ENCODE measurements at regions not wholly inside any gene's neighbourhood (a gene's known extent, or its start where the extent isn't known, plus 50 kb on each side); places are given as distances from the start of the nearest gene placed in this dataset.
A peak's percentile ranks its signal among the peaks of the same experiment; 100 is the strongest.

DNA sequence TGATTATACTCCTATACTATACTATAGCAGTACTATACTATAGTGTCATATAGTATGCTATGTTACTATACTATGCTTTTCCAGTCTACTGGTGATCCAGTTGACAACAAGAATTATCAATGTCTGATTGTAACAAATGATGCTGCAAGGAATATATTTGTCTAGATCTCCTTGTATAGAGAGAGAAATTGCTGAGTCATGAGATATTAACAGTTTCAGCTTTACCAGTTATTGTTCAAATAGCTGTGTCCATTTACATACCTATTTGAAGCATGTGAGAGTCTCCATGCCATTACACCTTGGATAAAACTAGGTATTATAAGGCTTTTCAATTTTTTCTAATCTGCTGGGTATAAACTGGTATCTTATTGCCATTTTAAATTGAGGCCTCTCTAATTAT lies 136.4 kb upstream of the SKOR2 start:
- no peak overlapping the region for H2AK5ac ChIP-seq (ENCODE audit: low read depth, low read length)
- ChIA-PET POLR2A (ENCODE audit: unreplicated experiment) (no interaction called here), CTCF (no interaction called here)
- no peak overlapping the region for H3K4me3 ChIP-seq (ENCODE audit: insufficient read depth, low read depth, low read length)
- H3K18ac ChIP-seq (ENCODE audit: low read depth, low read length), result no peak overlapping the region
- no peak overlapping the region for H4K5ac ChIP-seq (ENCODE audit: low read depth, low read length)
- no peak overlapping the region for H3K27ac ChIP-seq (ENCODE audit: insufficient read depth, low read length)
- H3K9ac ChIP-seq (ENCODE audit: low read depth, low read length), result no peak overlapping the region
- 0 out of 2 replicates have a peak, but pooled peaks cover 2% of the 10 kb centered on the region for H3K9me3 ChIP-seq (ENCODE audit: control insufficient read depth, insufficient read depth, low read length)
- in situ Hi-C loops (cut with MboI; ENCODE audit: low sequenced_read_pairs), result no loop called here
- dilution Hi-C loops (cut with HindIII; ENCODE audit: low sequenced_read_pairs, unreplicated experiment), result no loop called here
- H2BK120ac ChIP-seq (ENCODE audit: low read depth, low read length), result no peak overlapping the region
- intact Hi-C loops (cut with micrococcal nuclease), result no loop called here
- H4K91ac ChIP-seq (ENCODE audit: insufficient read depth, low read depth, low read length), result no peak overlapping the region
- TF ChIP-seq, protein P1, sequence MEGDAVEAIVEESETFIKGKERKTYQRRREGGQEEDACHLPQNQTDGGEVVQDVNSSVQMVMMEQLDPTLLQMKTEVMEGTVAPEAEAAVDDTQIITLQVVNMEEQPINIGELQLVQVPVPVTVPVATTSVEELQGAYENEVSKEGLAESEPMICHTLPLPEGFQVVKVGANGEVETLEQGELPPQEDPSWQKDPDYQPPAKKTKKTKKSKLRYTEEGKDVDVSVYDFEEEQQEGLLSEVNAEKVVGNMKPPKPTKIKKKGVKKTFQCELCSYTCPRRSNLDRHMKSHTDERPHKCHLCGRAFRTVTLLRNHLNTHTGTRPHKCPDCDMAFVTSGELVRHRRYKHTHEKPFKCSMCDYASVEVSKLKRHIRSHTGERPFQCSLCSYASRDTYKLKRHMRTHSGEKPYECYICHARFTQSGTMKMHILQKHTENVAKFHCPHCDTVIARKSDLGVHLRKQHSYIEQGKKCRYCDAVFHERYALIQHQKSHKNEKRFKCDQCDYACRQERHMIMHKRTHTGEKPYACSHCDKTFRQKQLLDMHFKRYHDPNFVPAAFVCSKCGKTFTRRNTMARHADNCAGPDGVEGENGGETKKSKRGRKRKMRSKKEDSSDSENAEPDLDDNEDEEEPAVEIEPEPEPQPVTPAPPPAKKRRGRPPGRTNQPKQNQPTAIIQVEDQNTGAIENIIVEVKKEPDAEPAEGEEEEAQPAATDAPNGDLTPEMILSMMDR (conservative IDR thresholded peaks at IDR 0.05; ENCODE audit: low read depth, low read length), result no peak
- TF ChIP-seq MAFK (IDR thresholded peaks at IDR 0.05; ENCODE audit: low read depth, low read length), result peak; percentile 98
- peak; percentile 76 for TF ChIP-seq NFE2L2 (IDR thresholded peaks at IDR 0.05; ENCODE audit: low read depth, low read length)
- no peak for TF ChIP-seq POLR2A (IDR thresholded peaks at IDR 0.05; ENCODE audit: low read depth, low read length)
- TF ChIP-seq CEBPB (IDR thresholded peaks at IDR 0.05; ENCODE audit: low read depth, low read length), result no peak
- no peak for TF ChIP-seq FOS (IDR thresholded peaks at IDR 0.05; ENCODE audit: low read depth, low read length)
- TF ChIP-seq, protein P2, sequence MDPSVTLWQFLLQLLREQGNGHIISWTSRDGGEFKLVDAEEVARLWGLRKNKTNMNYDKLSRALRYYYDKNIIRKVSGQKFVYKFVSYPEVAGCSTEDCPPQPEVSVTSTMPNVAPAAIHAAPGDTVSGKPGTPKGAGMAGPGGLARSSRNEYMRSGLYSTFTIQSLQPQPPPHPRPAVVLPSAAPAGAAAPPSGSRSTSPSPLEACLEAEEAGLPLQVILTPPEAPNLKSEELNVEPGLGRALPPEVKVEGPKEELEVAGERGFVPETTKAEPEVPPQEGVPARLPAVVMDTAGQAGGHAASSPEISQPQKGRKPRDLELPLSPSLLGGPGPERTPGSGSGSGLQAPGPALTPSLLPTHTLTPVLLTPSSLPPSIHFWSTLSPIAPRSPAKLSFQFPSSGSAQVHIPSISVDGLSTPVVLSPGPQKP (IDR thresholded peaks at IDR 0.05; ENCODE audit: borderline replicate concordance, low read depth, low read length), result no peak
- TF ChIP-seq RCOR1 (IDR thresholded peaks at IDR 0.05; ENCODE audit: insufficient replicate concordance, low read length), result no peak
- H2AFZ ChIP-seq (replicated peaks; ENCODE audit: low read length, poor library complexity), result no peak overlapping the region
- H2AK9ac ChIP-seq (replicated peaks; ENCODE audit: low read depth, low read length, poor library complexity), result no peak overlapping the region
- H3K4ac ChIP-seq (ENCODE audit: low read depth, low read length), result no peak overlapping the region
- DNase-seq (no peak), ATAC-seq (ENCODE audit: low read depth) (no peak)
- no peak overlapping the region for H3K4me2 ChIP-seq (ENCODE audit: low read depth, low read length)
- no peaks in the 10 kb centered on the region for H4K20me1 ChIP-seq (ENCODE audit: insufficient read depth, low read length)
- H3K56ac ChIP-seq (ENCODE audit: extremely low read depth, insufficient read depth, low read length), result no peak overlapping the region
- no peak overlapping the region for H3K23ac ChIP-seq (ENCODE audit: low read depth, low read length)
- no peak overlapping the region for H3K14ac ChIP-seq (replicated peaks; ENCODE audit: low read depth, low read length)
- no peaks in the 10 kb centered on the region for H3K36me3 ChIP-seq (ENCODE audit: control insufficient read depth, insufficient read depth, low read length)
- BruUV-seq (replicated peaks), result no TSS peak
- H3K27me3 ChIP-seq (ENCODE audit: control insufficient read depth, insufficient read depth, low read length), result no peaks in the 10 kb centered on the region
- H2BK5ac ChIP-seq (ENCODE audit: low read depth, low read length, poor library complexity, severe bottlenecking), result no peak overlapping the region
- no peaks in the 10 kb centered on the region for H3K4me1 ChIP-seq (ENCODE audit: control insufficient read depth, insufficient read depth, low read length)
- no peak overlapping the region for H2BK15ac ChIP-seq (ENCODE audit: low read depth, low read length)
- no peak overlapping the region for H2BK20ac ChIP-seq (ENCODE audit: low read depth, low read length)
- H3K79me1 ChIP-seq (ENCODE audit: low read depth in 1 of 2, low read length in 2 of 2), result no peaks in the 10 kb centered on the region
- H3K9me1 ChIP-seq (ENCODE audit: insufficient read depth, low read length), result no peaks in the 10 kb centered on the region
- H4K8ac ChIP-seq (ENCODE audit: low read depth in 2 of 2, low read length in 2 of 2), result no peak overlapping the region
